ENCODE measurements at regions not wholly inside any gene's neighbourhood (a gene's known extent, or its start where the extent isn't known, plus 50 kb on each side); places are given as distances from the start of the nearest gene placed in this dataset.

DNA sequence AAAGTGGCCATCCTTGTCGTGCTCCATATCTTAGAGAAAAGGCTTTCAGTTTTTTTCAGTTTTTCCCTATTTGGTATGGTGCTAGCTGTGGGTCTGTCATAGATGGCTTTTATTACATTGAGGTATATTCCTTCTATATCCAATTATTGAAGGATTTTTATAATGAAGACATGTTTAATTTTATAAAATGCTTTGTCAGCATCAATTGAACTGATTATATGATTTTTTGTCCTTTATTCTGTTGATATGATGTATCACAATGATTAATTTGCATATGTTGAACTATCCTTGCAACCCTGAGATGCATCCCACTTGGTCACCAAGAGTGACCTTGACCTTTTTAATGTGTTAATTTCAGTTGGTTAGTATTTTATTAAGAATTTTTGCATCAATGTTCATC lies 55.1 kb upstream of the VGLL2 start:
- TF ChIP-seq, protein P1, sequence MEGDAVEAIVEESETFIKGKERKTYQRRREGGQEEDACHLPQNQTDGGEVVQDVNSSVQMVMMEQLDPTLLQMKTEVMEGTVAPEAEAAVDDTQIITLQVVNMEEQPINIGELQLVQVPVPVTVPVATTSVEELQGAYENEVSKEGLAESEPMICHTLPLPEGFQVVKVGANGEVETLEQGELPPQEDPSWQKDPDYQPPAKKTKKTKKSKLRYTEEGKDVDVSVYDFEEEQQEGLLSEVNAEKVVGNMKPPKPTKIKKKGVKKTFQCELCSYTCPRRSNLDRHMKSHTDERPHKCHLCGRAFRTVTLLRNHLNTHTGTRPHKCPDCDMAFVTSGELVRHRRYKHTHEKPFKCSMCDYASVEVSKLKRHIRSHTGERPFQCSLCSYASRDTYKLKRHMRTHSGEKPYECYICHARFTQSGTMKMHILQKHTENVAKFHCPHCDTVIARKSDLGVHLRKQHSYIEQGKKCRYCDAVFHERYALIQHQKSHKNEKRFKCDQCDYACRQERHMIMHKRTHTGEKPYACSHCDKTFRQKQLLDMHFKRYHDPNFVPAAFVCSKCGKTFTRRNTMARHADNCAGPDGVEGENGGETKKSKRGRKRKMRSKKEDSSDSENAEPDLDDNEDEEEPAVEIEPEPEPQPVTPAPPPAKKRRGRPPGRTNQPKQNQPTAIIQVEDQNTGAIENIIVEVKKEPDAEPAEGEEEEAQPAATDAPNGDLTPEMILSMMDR (conservative IDR thresholded peaks at IDR 0.05; ENCODE audit: low read length): no peak
- no peak for DNase-seq (ENCODE audit: low read depth)
- H3K4me3 ChIP-seq (ENCODE audit: low read length): no peak overlapping the region

DNA sequence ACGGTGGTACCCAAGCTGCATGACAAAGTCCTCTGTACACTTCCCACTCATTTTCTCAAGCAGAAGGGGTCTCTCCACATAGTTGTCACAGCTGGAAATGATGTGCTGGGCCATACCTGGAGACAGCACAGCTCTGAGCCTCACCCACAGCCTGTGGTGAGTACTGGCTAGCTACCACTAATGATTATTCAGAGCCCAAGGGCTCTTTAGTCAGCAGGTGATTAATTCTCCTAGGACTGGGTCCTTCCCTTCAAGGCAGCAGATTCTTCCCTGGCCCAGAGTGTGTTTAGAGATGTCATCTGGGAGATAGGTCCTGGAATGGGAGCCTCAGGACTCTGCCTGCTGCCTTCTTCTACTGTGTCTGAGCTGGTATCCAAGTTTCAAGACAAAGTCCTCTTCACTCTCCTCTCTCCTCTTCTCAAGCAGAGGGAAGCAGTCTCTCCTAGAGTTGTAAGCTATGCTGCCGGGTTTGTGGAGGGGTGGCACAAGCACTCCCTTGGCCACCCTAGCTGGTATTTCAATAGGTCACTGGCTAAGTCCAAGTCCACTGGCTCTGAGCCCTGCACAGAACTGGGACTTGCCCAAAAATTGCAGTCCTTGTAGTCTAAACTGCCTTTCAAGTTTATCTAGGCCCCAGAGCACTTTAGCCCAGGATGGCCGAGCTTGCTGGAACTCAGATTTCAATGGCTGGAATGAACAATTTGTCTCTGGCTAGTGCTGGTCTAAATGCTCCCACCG lies 49.8 kb upstream of the VGLL2 start:
- no peak for DNase-seq (ENCODE audit: low read depth)
- no peak overlapping the region for H3K4me3 ChIP-seq (ENCODE audit: low read length)
- TF ChIP-seq, protein P1 (conservative IDR thresholded peaks at IDR 0.05; ENCODE audit: low read length): no peak

Measured in AG10803 (cell line).